BE2C (cell line): ENCODE measurements at regions not wholly inside any gene's neighbourhood (a gene's known extent, or its start where the extent isn't known, plus 50 kb on each side); places are given as distances from the start of the nearest gene placed in this dataset.

Experiments used
- DNase-seq: peaks from one replicate; pipeline ENCODE4 v3.0.0-alpha.2; 2020
- H3K27me3 ChIP-seq: fragments of 250-450 bp; sonication (Bioruptor Pico); 2 replicates; pipeline ENCODE4 v1.5.1; 2020; ENCODE audit warnings: mild to moderate bottlenecking
- H3K36me3 ChIP-seq: fragments of 250-450 bp; sonication (Bioruptor Pico); 2 replicates; pipeline ENCODE4 v1.5.1; 2020; ENCODE audit warnings: mild to moderate bottlenecking
- H3K4me1 ChIP-seq: fragments of 250-450 bp; sonication (Bioruptor Pico); 2 replicates; pipeline ENCODE4 v1.5.1; 2020
- H3K4me3 ChIP-seq: 2 replicates; pipeline ENCODE4 v1.5.1; 2011; ENCODE audit warnings: low read depth, low read length
- H3K9me3 ChIP-seq: fragments of 250-450 bp; sonication (Bioruptor Pico); 2 replicates; pipeline ENCODE4 v1.5.1; 2020
- TF ChIP-seq, protein P1 (sequence below): IDR thresholded peaks from 2 replicates; pipeline ENCODE4 v1.5.1; 2012; ENCODE audit warnings: mild to moderate bottlenecking, low read depth, low read length

DNA sequence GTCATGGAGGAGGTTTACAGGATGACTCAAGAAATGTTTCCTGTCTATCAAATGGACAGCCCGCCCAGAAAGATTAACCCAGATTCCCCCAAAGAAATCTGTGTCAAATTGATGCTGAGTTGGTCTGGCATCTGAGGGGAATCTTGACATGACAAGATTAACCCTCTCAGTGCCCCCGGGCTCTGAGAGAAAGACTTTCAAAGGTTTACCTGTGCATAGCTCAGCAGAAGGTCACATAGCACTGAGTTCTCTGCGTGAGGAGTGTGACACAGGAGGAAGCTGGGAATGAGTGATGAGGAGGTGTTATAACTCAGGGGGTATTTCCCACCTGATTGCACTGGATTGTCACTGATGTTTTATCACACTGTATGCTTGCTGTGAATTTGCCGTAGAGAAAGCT, 601.2 kb downstream of the DHX35 start:
- TF ChIP-seq, protein P1, sequence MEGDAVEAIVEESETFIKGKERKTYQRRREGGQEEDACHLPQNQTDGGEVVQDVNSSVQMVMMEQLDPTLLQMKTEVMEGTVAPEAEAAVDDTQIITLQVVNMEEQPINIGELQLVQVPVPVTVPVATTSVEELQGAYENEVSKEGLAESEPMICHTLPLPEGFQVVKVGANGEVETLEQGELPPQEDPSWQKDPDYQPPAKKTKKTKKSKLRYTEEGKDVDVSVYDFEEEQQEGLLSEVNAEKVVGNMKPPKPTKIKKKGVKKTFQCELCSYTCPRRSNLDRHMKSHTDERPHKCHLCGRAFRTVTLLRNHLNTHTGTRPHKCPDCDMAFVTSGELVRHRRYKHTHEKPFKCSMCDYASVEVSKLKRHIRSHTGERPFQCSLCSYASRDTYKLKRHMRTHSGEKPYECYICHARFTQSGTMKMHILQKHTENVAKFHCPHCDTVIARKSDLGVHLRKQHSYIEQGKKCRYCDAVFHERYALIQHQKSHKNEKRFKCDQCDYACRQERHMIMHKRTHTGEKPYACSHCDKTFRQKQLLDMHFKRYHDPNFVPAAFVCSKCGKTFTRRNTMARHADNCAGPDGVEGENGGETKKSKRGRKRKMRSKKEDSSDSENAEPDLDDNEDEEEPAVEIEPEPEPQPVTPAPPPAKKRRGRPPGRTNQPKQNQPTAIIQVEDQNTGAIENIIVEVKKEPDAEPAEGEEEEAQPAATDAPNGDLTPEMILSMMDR, result no peak
- H3K27me3 ChIP-seq, result no peaks in the 10 kb centered on the region
- H3K4me3 ChIP-seq, result no peak overlapping the region
- H3K4me1 ChIP-seq, result no peaks in the 10 kb centered on the region
- no peaks in the 10 kb centered on the region for H3K9me3 ChIP-seq
- DNase-seq, result no peak
- H3K36me3 ChIP-seq, result no peaks in the 10 kb centered on the region

- no peaks in the 10 kb centered on the region for H3K36me3 ChIP-seq
- no peaks in the 10 kb centered on the region for H3K27me3 ChIP-seq
- no peak for DNase-seq
- no peak overlapping the region for H3K4me3 ChIP-seq
- H3K9me3 ChIP-seq, result no peaks in the 10 kb centered on the region
- H3K4me1 ChIP-seq, result no peaks in the 10 kb centered on the region
- TF ChIP-seq, protein P1, result no peak
These were observed 592.2 kb downstream of the DHX35 start for GRCh38 chr20:39554341-39554740.

DNA sequence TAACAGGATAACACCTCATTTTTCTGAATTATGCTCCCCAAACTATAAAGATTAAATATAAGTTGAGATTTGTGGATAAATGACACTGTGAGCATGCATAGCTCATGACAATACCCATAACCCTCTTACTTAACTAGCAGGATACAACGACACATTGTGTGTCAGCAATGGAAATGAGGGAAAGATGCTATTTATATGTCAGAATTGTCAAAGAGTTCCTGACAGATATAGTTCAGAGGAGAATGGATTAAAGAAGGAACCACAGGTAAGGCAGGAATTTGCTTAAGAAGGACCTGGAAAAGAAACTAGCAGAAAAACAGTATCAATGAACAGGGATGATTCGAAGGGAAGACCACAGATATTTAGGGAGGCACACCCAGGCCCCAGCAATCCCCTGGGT, 591.0 kb downstream of the DHX35 start:
- H3K4me1 ChIP-seq, result no peaks in the 10 kb centered on the region

DNA sequence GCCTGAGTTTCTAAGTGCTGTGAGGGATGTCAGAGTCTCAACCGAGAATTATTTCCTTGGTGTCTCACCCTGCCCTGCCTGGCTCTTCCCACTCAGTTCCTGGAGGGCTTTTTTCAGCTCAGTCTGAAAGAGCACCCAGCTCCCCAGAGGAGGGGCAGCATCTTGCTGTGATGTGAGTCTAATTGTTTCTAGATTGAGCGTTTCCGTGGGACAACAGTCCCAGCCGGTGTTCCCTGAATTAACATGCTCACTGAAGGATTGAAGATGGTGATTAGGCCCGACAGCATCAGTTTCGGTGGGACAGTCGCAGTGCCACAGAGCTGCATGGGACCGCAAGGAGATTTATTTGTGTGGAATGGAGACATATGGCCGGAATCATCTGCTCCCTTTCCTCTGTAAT, 587.6 kb downstream of the DHX35 start:
- no peaks in the 10 kb centered on the region for H3K4me1 ChIP-seq
- no peaks in the 10 kb centered on the region for H3K27me3 ChIP-seq
- H3K36me3 ChIP-seq, result no peaks in the 10 kb centered on the region
- no peak overlapping the region for H3K4me3 ChIP-seq
- no peaks in the 10 kb centered on the region for H3K9me3 ChIP-seq
- TF ChIP-seq, protein P1, result no peak
- no peak for DNase-seq

More for the DNA sequence above, 591.0 kb downstream of the DHX35 start:
- H3K27me3 ChIP-seq, result no peaks in the 10 kb centered on the region
- no peaks in the 10 kb centered on the region for H3K9me3 ChIP-seq
- DNase-seq, result no peak
- no peaks in the 10 kb centered on the region for H3K36me3 ChIP-seq
- no peak overlapping the region for H3K4me3 ChIP-seq
- TF ChIP-seq, protein P1, result no peak

DNA sequence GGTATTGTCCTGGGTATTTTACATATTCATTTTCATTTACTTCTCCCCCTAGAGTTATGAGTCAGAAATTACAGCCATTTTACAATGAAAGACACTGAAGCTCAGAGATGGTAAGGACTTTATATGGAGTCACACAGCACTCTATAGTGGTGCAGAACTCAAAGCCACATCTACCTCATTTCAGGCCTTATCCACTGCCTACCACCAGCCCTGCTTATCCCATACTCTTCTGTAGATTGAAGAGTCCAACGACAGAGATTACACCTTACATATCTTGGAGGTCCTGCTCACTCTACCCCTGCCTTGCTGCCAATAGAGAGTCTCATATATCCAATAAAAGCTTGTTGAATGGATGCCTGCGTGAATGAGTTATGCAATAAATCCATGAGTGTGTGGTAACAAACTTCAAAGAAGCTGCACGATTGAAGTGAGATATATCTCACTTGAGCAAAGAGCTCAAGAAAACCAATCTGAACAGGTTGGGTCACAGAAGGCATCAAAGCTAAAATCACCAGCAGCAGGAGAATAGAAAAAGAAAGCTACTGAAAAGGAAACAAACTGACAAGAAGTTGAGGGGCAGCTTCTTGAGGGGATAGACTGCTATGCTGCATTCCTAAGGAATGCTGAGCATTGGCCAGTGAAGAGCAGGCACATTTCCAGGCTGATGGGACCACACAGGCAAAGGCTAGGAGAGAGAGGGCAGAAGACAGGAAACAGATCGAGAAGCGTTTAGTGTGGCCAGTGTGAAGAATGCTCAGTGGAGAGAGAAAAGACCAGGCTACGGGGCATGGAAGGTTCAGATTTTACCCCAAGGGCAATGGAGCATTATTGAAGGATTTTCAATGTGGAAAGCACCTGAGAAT, 585.6 kb downstream of the DHX35 start:
- Histone ChIP-seq H3K9me3 (no peaks in the 10 kb centered on the region), H3K36me3 (no peaks in the 10 kb centered on the region), H3K4me3 (no peak overlapping the region), H3K27me3 (no peaks in the 10 kb centered on the region), H3K4me1 (no peaks in the 10 kb centered on the region)
- DNase-seq, result no peak
- TF ChIP-seq, protein P1, result no peak

DNA sequence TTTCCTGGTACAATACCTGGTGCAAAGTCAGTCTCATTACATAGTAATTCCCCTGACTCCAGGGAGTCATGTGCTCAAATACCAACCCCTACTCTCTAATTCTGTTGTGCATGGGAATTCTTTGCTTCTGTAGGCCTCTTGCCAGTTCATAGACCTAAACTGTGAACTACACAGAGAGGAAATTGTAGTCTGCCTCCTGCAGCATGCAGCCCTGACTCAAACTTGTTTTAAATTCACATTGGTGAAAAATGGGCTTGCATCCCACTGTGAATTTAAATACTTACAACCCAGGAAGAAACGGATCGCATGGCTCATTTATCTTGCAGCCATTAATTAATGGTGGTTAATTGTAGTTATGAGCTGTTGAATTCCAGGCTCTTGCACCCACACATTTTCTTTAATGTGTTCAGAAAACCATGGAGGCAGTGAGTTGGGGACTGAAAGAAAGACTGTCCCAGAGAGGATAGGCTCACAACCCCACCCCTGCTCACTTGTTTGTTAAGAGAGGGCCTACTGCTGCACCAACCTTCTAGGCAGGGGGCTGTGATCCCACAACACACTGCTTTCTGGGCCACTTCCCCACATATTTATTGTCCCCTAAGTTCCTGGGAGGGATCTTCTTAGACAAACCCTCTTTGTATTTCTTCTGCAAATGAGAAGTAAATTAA, 579.1 kb downstream of the DHX35 start:
- no peaks in the 10 kb centered on the region for H3K9me3 ChIP-seq
- no peaks in the 10 kb centered on the region for H3K36me3 ChIP-seq
- TF ChIP-seq, protein P1, result no peak
- no peaks in the 10 kb centered on the region for H3K4me1 ChIP-seq
- no peak overlapping the region for H3K4me3 ChIP-seq
- no peaks in the 10 kb centered on the region for H3K27me3 ChIP-seq
- no peak for DNase-seq
